Thyroid gland (tissue), 4 donors: ENCODE measurements at regions not wholly inside any gene's neighbourhood (a gene's known extent, or its start where the extent isn't known, plus 50 kb on each side); places are given as distances from the start of the nearest gene placed in this dataset.

Source experiments
- DNase-seq, 2 donors: peaks; one replicate each; pipeline ENCODE4 v3.0.0-alpha.2; 2019
- H3K27ac ChIP-seq, 3 donors: fragments of 200-600 bp; sonication (generic); 1 replicate in 2 of 3; 2 replicates in 1 of 3; pipeline ENCODE4 v1.5.1; 2016 to 2019; ENCODE audit warnings: mild to moderate bottlenecking in 1 of 3, moderate library complexity in 1 of 3
- H3K27me3 ChIP-seq: fragments of 200-600 bp; sonication (generic); one replicate; pipeline ENCODE4 v1.5.1; 2019
- H3K36me3 ChIP-seq, 2 donors: fragments of 200-600 bp; sonication (generic); one replicate each; pipeline ENCODE4 v1.5.1; 2016 to 2019
- H3K4me1 ChIP-seq, 2 donors: fragments of 200-600 bp; sonication (generic); one replicate each; pipeline ENCODE4 v1.5.1; 2017 to 2019
- H3K4me3 ChIP-seq, 3 donors: fragments of 200-600 bp; sonication (generic); replicated peaks in 1 of 3; 1 replicate in 2 of 3; 2 replicates in 1 of 3; pipeline ENCODE4 v1.5.1; 2016; ENCODE audit warnings: mild to moderate bottlenecking in 1 of 3
- H3K9me3 ChIP-seq: fragments of 200-600 bp; sonication (generic); one replicate; pipeline ENCODE4 v1.5.1; 2017
- CTCF ChIP-seq, 6 experiments: fragments of 200-600 bp in 3 of 6; fragments of 450-650 bp in 3 of 6; sonication (generic) in 3 of 6; IDR thresholded peaks; one replicate each; pipeline ENCODE4 v1.5.1; 2016 to 2019; ENCODE audit warnings: antibody characterized with exemption in 6 of 6, mild to moderate bottlenecking in 2 of 6, inconsistent platforms in 1 of 6, moderate library complexity in 1 of 6
- POLR2A ChIP-seq, 2 donors: fragments of 450-650 bp; IDR thresholded peaks; one replicate each; pipeline ENCODE4 v1.6.1; 2017; ENCODE audit warnings: antibody characterized with exemption in 2 of 2, mild to moderate bottlenecking in 2 of 2, moderate library complexity in 1 of 2
- WGBS, 2 donors: methylation state at CpG; one replicate each; pipeline ENCODE4 v1.1.5; 2017; 5-methylcytosine and 5-hydroxymethylcytosine counted together
- intact Hi-C: fragments of 100-400 bp; cut with DNase I; formaldehyde crosslinking; loops from one replicate; pipeline ENCODE4 v1.15.1; 2023

- H3K4me3 ChIP-seq, result no peak overlapping the region
- H3K27ac ChIP-seq, result no peak overlapping the region
- H3K9me3 ChIP-seq, result no peaks in the 10 kb centered on the region
- DNase-seq, result no peak
- H3K4me1 ChIP-seq, result no peaks in the 10 kb centered on the region
- no peaks in the 10 kb centered on the region for H3K36me3 ChIP-seq
- intact Hi-C loops, result no loop called here
- H3K27me3 ChIP-seq, result no peaks in the 10 kb centered on the region
- no peak for TF ChIP-seq POLR2A (IDR thresholded peaks at IDR 0.05)
- TF ChIP-seq CTCF (IDR thresholded peaks at IDR 0.05), result no peak
- WGBS, 2 donors, result 87 to 90% methylated on average over 3 of the region's 3 CpGs
These were observed 1290.4 kb downstream of the BRD1 start for GRCh38 chr22:48537343-48537680.

DNA sequence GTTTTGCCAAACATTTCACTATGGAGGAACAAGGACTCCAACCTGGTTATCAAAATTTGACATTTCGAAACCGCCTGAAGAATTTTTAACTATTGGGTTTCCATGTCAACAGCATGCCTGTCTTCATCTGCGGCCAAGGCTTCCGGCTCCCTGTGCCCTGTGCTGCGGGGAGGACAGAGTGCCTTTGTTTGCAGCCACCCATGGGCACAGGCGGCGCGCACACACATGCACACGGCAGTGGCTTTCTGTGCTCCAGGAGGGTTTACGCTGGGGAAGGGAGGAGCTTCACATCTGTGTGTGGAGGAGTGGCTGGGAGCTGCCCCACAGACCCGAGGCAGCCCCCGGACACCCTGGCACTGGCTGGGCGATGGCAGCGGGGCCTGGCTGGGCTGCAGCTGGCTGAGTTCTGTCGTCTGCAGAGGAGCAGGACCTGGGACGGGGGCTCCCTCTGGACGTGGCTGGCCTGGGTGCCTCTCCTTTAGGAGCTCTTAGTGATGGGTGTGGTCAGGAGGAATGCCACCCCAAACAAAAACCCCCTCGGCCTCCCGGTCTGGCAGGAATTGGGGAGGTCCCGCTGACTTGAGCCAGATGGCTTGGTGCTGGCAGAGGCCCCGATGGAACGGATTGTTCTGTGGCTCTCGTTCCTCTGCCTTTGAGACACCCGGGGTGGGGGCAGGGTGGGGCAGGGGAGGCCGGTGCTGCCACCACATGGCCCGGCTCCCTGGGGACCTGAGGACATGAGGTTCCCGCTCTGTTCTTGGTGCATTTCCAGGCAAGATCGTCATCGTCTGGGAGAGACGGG is 1290.9 kb downstream of the BRD1 start:
- WGBS, 2 donors, result 74 to 79% methylated on average over 23 of the region's 30 CpGs
- Histone ChIP-seq H3K9me3 (no peaks in the 10 kb centered on the region), H3K4me3 (no peak overlapping the region), H3K27me3 (no peaks in the 10 kb centered on the region), H3K36me3 (no peaks in the 10 kb centered on the region), H3K4me1 (no peaks in the 10 kb centered on the region), H3K27ac (no peak overlapping the region)
- TF ChIP-seq CTCF (IDR thresholded peaks at IDR 0.05), result no peak
- TF ChIP-seq POLR2A (IDR thresholded peaks at IDR 0.05), result no peak
- intact Hi-C loops, result no loop called here
- DNase-seq, result no peak

DNA sequence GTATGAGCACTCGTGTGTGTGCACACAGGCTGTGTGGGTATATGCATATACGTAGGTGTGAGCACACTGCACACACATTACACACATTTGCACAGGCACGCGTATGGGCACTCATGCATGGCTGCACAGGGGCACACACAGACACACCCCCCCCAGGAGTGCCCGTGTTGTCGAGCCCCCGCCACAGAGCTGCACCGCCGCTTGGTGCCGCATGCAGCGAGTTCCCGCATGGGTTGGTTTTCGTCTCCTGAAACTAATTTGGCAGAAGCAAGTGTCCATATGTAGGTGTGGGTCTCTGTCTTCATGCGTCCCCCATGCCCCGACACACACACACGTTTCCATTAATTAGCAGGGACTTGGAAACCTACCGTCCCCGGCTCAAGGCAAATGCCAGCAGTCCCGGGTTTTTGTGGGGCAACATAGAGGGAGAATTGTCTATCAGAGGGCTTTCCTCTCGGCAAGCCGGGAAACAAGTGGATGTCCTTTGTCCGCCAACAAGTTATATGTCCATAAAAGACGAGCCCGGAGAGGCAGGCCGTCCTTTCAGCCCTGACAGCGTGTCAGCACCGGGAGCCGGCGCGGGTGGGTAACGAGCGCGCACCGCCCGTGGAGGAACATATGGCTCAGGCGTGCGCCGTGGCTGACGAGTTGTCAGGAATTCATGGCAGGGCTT is 1291.7 kb downstream of the BRD1 start:
- WGBS, 2 donors, result 86 to 90% methylated on average over 36 to 37 of the region's 39 CpGs
- no peak for DNase-seq
- no peak overlapping the region for H3K4me3 ChIP-seq
- no peaks in the 10 kb centered on the region for H3K4me1 ChIP-seq
- no peak overlapping the region for H3K27ac ChIP-seq
- no peaks in the 10 kb centered on the region for H3K27me3 ChIP-seq
- no peaks in the 10 kb centered on the region for H3K36me3 ChIP-seq
- TF ChIP-seq POLR2A (IDR thresholded peaks at IDR 0.05) (no peak), CTCF (IDR thresholded peaks at IDR 0.05) (no peak)
- intact Hi-C loops, result no loop called here
- H3K9me3 ChIP-seq, result no peaks in the 10 kb centered on the region

DNA sequence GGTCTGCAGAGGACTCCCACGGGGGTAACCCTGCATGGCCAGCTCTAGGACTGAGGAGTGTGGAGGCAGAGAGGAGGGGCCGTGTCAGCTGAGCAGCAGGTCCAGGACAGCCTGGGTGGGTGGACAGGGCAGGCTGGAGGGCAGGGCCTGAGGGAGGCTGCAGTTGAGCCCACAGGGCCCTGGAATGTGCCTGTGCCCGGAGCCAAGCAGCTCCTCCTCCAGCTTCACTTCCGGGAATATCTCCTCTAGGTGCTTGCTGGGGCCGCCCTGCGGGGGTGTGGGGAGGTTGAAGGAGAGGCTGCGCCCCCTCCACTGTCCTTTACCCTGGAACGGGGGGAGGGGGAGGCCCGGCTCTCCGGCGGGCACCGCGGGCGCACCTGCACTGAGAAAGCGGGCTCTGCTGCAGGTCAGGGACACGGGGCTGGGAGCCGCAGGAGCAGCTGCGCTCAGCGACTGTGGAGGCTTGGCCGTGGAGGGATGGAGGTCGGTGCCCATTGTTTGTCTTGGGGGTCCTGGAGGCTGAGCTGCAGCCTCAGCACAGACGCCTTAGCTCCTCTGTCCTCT is 1293.2 kb downstream of the BRD1 start:
- Histone ChIP-seq H3K27ac (no peak overlapping the region), H3K27me3 (no peaks in the 10 kb centered on the region), H3K4me1 (no peaks in the 10 kb centered on the region), H3K4me3 (no peak overlapping the region), H3K9me3 (no peaks in the 10 kb centered on the region), H3K36me3 (no peaks in the 10 kb centered on the region)
- DNase-seq, result no peak
- no peak for TF ChIP-seq POLR2A (IDR thresholded peaks at IDR 0.05)
- no peak for TF ChIP-seq CTCF (IDR thresholded peaks at IDR 0.05)
- intact Hi-C loops, result no loop called here
- WGBS, 2 donors, result 71% methylated on average over 5 to 14 of the region's 22 CpGs

GRCh38 chr22:48532986-48533385 is 1294.7 kb downstream of the BRD1 start:
- DNase-seq, result no peak
- no peaks in the 10 kb centered on the region for H3K9me3 ChIP-seq
- no peaks in the 10 kb centered on the region for H3K27me3 ChIP-seq
- H3K27ac ChIP-seq, result no peak overlapping the region
- H3K4me1 ChIP-seq, result no peaks in the 10 kb centered on the region
- H3K36me3 ChIP-seq, result no peaks in the 10 kb centered on the region
- WGBS, 2 donors, result 81 to 90% methylated on average over 12 of the region's 12 CpGs
- no peak for TF ChIP-seq POLR2A (IDR thresholded peaks at IDR 0.05)
- TF ChIP-seq CTCF (IDR thresholded peaks at IDR 0.05), result no peak
- intact Hi-C loops, result no loop called here
- no peak overlapping the region for H3K4me3 ChIP-seq
